ENCODE measurements at regions not wholly inside any gene's neighbourhood (a gene's known extent, or its start where the extent isn't known, plus 50 kb on each side); places are given as distances from the start of the nearest gene placed in this dataset.

DNA sequence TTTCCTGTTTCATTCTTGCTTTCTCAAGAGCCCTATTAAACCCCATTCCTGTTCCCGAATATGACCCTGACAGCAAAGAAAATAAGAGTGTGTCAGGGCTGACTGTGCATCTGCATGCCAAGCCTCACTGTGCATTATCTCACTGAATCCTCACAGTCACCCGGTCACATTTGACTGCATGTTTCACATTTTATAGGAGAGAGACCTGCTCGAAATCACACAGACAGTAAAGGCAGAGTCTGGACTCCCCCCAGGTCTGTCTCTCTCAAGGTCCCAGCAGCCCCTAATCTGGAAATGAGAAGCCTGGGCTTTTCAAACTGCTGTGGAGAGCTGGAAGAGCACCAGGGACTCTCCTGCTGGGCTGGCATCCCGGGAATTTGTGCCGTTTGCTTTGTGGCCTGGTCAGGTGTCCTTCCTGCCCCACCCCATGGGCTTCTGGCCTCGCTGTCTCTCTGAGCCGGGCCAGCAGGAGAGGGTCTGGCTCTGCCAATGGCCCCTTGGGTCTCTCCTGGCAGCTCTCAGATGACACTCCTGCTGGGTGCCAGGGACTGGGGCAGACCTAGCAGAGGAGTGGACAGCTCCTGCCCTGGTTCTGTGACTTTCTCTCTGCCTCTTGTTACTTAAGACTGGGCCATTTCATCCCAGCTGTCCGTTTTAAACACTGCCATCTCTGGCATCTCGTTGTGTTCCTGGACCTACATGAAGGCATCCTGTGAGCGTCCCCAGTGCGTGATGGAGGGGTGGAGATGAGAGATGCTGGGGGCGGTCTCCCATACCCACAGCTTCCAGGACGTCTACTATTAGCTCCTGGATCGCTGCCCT is 173.6 kb downstream of the ARHGAP12 start:
- Histone ChIP-seq H3K27me3 (ENCODE audit: control insufficient read depth, insufficient read depth, low read length) (no peaks in the 10 kb centered on the region), H3K36me3 (ENCODE audit: control insufficient read depth, insufficient read depth, low read length) (no peaks in the 10 kb centered on the region), H3K4me1 (ENCODE audit: control insufficient read depth, insufficient read depth, low read length) (peaks cover 11% of the 10 kb centered on the region), H3K9ac (ENCODE audit: low read length) (no peak overlapping the region), H3K4me3 (ENCODE audit: low read length) (no peak overlapping the region), H3K27ac (ENCODE audit: low read depth, low read length) (no peak overlapping the region)

DNA sequence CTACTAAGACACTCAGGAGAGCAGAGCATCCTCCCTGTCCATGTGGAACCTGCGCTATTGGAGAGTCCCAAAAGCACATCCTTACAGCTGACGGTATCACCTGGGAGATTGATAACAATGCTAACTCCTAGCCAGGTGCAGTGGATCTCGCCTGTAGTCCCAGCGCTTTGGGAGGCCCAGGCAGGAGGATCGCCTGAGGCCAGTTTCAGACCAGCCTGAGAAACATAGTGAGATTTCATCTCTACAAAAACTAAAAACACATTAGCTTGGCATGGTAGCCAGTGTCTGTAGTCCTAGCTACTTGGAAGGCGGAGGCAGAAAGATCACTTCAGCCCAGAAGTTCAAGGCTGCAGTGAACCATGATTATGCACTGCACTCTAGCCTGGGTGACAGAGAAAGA is 174.9 kb downstream of the ARHGAP12 start:
- Histone ChIP-seq H3K4me1 (ENCODE audit: control insufficient read depth, insufficient read depth, low read length) (peaks cover 20% of the 10 kb centered on the region), H3K4me3 (ENCODE audit: low read length) (no peak overlapping the region), H3K36me3 (ENCODE audit: control insufficient read depth, insufficient read depth, low read length) (no peaks in the 10 kb centered on the region), H3K27me3 (ENCODE audit: control insufficient read depth, insufficient read depth, low read length) (no peaks in the 10 kb centered on the region), H3K27ac (ENCODE audit: low read depth, low read length) (no peak overlapping the region), H3K9ac (ENCODE audit: low read length) (no peak overlapping the region)

DNA sequence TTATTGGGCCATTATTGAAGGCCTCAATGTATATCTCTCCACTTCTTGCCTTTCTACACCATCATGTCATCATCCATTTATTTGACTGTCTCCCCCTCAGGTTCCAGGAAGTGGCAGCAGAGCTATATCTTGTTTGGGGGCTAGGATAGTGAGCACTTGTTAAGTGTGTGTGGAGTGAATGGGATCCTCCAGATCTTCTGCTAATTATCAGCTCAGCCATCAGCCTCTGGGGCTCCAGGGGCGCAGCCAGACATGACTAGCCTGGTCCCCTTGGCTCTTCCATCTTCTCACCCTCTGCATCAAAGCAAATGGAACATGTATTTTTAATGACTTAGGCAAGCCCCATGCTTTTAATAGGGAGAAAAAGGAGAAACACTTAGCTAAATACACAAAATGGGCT is 176.5 kb downstream of the ARHGAP12 start:
- H3K36me3 ChIP-seq (ENCODE audit: control insufficient read depth, insufficient read depth, low read length): no peaks in the 10 kb centered on the region
- no peaks in the 10 kb centered on the region for H3K27me3 ChIP-seq (ENCODE audit: control insufficient read depth, insufficient read depth, low read length)
- H3K27ac ChIP-seq (ENCODE audit: low read depth, low read length): no peak overlapping the region
- no peak overlapping the region for H3K4me3 ChIP-seq (ENCODE audit: low read length)
- H3K9ac ChIP-seq (ENCODE audit: low read length): no peak overlapping the region
- H3K4me1 ChIP-seq (ENCODE audit: control insufficient read depth, insufficient read depth, low read length): peaks cover 16% of the 10 kb centered on the region

DNA sequence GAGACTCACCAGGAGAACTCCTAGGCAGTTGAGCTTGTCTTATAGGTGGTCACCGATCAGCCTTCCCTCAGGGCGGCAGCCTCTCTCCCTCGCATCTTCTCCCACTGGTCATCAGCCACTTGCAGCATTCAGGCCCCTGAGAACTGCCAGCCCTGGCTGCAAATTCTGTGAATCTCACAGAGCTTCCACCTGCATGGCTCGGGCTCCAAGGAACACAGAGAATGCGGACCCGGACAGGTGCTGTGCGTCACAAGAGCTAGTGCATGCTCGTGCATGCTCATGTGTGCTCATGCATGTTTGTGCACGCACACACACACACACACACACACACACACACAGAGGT is 176.9 kb downstream of the ARHGAP12 start:
- no peak overlapping the region for H3K9ac ChIP-seq (ENCODE audit: low read length)
- H3K4me1 ChIP-seq (ENCODE audit: control insufficient read depth, insufficient read depth, low read length): peaks cover 16% of the 10 kb centered on the region
- no peak overlapping the region for H3K27ac ChIP-seq (ENCODE audit: low read depth, low read length)

DNA sequence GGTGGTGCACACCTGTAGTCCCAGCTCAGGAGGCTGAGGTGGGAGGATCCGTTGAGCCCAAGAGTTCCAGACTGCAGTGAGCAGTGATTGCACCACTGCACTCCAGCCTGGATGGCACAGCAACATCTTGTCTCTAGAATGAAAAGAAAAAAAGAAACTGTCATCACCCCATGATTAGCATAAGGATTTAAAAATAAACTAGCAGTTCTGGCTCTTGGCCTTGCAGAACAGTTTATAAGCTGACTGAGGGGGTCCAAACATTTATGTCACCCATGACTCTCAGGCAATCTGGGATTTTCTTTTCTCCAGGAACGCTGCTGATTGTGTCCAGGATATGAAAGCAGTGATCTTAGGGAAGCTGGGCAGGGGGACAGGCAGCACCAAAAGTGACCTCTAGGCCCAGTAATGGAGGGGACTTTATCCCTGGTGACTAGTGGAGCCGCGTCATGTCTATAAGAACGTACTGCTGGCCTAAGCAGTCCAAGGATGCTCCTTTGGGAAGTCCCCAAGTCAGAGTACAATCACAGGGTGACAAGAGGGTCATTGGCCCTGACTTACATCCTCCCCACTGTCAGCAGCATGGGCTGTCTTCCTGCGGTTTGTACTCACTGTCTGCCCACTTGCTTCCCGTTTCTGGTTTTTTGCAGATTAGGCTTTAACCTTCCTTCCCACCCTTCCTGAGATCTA is 177.4 kb downstream of the ARHGAP12 start:
- no peaks in the 10 kb centered on the region for H3K27me3 ChIP-seq (ENCODE audit: control insufficient read depth, insufficient read depth, low read length)
- no peak overlapping the region for H3K27ac ChIP-seq (ENCODE audit: low read depth, low read length)
- peaks cover 16% of the 10 kb centered on the region for H3K4me1 ChIP-seq (ENCODE audit: control insufficient read depth, insufficient read depth, low read length)
- no peaks in the 10 kb centered on the region for H3K36me3 ChIP-seq (ENCODE audit: control insufficient read depth, insufficient read depth, low read length)
- no peak overlapping the region for H3K9ac ChIP-seq (ENCODE audit: low read length)
- no peak overlapping the region for H3K4me3 ChIP-seq (ENCODE audit: low read length)

More for the DNA sequence above, 176.9 kb downstream of the ARHGAP12 start:
- Histone ChIP-seq H3K27me3 (ENCODE audit: control insufficient read depth, insufficient read depth, low read length) (no peaks in the 10 kb centered on the region), H3K4me3 (ENCODE audit: low read length) (no peak overlapping the region), H3K36me3 (ENCODE audit: control insufficient read depth, insufficient read depth, low read length) (no peaks in the 10 kb centered on the region)

DNA sequence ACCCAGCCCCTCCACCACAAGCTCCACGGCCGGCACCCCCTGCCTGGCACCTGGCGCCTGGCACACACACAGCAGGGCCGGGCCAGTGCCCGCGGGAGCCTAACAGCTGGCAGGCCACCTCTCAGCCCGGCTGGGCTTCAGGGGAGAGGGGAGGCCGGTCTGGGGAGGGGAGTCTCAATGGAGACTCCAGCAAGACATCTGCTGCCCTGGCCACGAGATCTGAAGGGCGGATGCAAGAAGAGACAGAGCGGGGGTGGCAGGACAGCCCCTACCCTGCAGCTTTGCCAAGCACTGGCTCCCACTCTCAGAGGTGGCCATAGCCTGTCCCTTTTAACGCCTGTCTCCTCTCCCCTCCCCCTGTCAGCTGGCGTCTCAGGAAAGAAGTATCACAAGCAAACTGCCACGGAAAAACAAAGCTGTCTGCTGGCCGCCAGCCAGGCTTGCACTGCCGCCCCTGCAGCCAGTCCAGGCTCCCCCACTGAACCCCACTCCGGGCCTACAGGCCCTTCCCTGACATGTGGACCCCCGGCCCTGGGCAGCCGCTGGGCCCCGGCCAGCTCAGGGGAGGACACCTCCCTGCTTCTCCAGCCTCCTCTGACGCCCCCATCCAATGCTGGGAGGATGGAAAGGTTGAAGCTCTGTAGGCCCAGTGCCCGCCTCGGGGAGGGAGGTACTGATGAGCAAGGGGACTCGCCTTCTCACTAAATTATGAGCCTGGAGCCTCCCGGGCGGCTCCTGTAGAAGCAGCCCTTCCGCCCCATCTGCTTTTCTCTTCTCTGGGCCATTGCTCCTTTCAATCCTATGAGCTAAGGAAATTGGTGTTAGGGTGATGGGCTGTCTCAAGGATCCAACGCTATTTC is 178.4 kb downstream of the ARHGAP12 start:
- H3K27me3 ChIP-seq (ENCODE audit: control insufficient read depth, insufficient read depth, low read length): no peaks in the 10 kb centered on the region
- peak overlapping the region; percentile 52 for H3K27ac ChIP-seq (ENCODE audit: low read depth, low read length)
- peaks cover 16% of the 10 kb centered on the region for H3K4me1 ChIP-seq (ENCODE audit: control insufficient read depth, insufficient read depth, low read length)
- no peak overlapping the region for H3K9ac ChIP-seq (ENCODE audit: low read length)
- peak overlapping the region; percentile 35 for H3K4me3 ChIP-seq (ENCODE audit: low read length)
- H3K36me3 ChIP-seq (ENCODE audit: control insufficient read depth, insufficient read depth, low read length): no peaks in the 10 kb centered on the region

DNA sequence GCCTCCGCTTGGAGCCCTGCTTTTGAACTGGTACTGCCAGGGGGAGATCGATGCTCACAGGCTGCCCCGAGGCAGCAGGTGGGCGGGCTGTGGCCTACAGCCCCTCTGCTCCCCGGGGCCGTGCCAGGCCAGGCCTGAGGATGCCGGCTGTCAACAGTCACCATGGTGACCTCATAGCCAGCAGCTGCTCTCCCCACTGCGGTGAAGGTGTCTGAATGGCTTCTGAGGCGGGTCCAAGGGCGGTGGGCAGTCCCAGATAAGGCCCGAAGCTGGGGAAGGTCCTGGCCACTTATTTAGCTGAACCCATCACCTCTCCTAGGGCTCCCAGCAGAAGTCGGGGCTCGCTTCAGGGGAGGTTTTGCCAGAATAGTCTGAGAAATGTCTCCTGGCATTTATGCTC is 179.3 kb downstream of the ARHGAP12 start:
- Histone ChIP-seq H3K9ac (ENCODE audit: low read length) (no peak overlapping the region), H3K4me1 (ENCODE audit: control insufficient read depth, insufficient read depth, low read length) (peaks cover 16% of the 10 kb centered on the region), H3K27me3 (ENCODE audit: control insufficient read depth, insufficient read depth, low read length) (no peaks in the 10 kb centered on the region), H3K36me3 (ENCODE audit: control insufficient read depth, insufficient read depth, low read length) (no peaks in the 10 kb centered on the region), H3K4me3 (ENCODE audit: low read length) (no peak overlapping the region), H3K27ac (ENCODE audit: low read depth, low read length) (no peak overlapping the region)

DNA sequence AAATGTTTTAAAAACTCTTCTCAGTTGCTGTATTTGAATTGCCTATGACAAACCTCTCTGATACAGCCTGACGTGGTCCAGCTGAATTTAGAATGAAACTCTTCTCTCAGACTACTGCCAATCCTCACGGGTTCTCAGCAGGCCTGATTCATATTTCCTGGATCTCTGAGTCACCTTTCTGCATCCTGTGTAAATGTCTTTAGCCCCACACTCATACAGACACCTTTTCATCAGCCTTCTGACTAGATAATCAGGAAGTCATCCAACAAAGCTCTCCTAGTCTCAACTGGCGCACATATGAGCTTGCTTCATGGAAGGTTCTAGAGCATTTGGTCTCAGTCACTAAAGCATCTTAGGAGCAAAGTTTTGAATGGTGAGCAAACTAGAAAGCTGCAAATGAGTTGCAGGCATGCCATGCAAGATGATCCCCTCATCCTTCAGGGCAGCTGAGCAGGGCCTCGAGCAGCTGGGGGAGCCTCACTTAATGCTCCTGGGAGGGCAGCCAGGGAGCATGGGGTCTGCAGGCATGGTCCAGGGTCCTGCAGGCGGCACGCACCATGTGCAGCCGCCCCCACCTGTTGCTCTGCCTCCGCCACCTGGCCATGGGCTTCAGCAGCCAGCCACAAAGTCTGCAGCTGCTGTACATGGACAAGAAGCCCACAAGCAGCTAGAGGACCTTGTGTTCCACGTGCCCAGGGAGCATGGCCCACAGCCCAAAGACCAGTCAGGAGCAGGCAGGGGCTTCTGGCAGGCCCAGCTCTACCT is 182.8 kb downstream of the ARHGAP12 start:
- H3K4me3 ChIP-seq (ENCODE audit: low read length): no peak overlapping the region
- H3K36me3 ChIP-seq (ENCODE audit: control insufficient read depth, insufficient read depth, low read length): no peaks in the 10 kb centered on the region
- H3K4me1 ChIP-seq (ENCODE audit: control insufficient read depth, insufficient read depth, low read length): peaks cover 16% of the 10 kb centered on the region
- H3K9ac ChIP-seq (ENCODE audit: low read length): no peak overlapping the region
- H3K27me3 ChIP-seq (ENCODE audit: control insufficient read depth, insufficient read depth, low read length): no peaks in the 10 kb centered on the region
- no peak overlapping the region for H3K27ac ChIP-seq (ENCODE audit: low read depth, low read length)

DNA sequence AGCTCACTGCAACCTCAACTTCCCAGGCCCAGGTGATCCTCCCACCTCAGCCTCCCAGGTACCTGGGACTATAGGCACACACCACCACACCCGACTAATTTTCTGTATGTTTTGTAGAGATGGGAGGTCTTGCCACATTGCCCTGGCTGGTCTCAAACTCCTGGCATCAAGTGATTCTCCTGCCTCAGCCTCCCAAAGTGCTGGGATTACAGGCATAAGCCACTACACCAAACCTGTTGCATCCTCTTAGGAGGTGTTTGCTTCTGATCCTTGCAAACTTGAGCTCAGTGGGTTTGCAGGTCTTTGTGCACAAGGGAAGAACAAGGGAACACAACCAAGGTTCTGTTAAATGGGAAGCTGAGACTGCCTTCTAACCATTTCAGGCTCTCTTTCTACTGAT is 184.6 kb downstream of the ARHGAP12 start:
- Histone ChIP-seq H3K4me1 (ENCODE audit: control insufficient read depth, insufficient read depth, low read length) (no peaks in the 10 kb centered on the region), H3K4me3 (ENCODE audit: low read length) (no peak overlapping the region), H3K27me3 (ENCODE audit: control insufficient read depth, insufficient read depth, low read length) (no peaks in the 10 kb centered on the region), H3K27ac (ENCODE audit: low read depth, low read length) (no peak overlapping the region), H3K36me3 (ENCODE audit: control insufficient read depth, insufficient read depth, low read length) (no peaks in the 10 kb centered on the region), H3K9ac (ENCODE audit: low read length) (no peak overlapping the region)

DNA sequence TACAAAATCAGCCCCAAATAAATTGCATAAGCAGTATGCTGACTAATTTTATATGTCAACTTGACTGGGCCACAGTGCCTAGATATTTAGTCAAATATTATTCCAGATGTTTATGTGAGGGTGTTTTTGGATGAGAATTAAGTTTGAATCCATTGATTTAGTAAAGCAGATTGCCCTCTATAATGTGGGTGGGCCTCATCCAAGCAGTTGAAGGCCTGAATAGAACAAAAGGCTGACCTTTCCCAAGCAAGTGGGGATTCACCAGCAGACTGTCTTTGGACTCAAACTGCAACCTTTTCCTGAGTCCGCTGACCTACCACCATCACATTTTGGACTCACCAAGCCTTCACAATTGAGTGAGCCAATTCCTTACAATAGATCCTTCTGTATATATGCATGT is 186.4 kb downstream of the ARHGAP12 start:
- no peak overlapping the region for H3K27ac ChIP-seq (ENCODE audit: low read depth, low read length)
- no peak overlapping the region for H3K4me3 ChIP-seq (ENCODE audit: low read length)
- H3K36me3 ChIP-seq (ENCODE audit: control insufficient read depth, insufficient read depth, low read length): no peaks in the 10 kb centered on the region
- H3K4me1 ChIP-seq (ENCODE audit: control insufficient read depth, insufficient read depth, low read length): no peaks in the 10 kb centered on the region
- H3K9ac ChIP-seq (ENCODE audit: low read length): no peak overlapping the region
- no peaks in the 10 kb centered on the region for H3K27me3 ChIP-seq (ENCODE audit: control insufficient read depth, insufficient read depth, low read length)

DNA sequence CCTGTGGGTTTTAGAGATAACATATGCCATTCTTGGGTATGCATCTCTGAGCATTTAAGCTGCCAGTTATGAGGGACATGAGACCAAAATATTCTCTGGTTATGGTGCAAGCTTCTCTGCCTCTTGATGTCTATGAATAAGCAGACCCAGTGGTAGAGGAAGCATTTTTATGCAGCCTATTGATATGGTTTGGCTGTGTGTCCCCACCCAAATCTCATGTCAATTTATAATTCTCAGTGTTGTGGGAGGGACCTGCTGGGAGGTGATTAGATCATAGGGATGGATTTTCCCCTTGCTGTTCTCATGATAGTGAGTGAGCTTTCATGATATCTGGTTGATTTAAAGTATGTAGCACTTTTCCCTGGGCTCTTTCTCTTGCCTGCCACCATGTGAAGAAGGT is 187.2 kb downstream of the ARHGAP12 start:
- Histone ChIP-seq H3K4me3 (ENCODE audit: low read length) (no peak overlapping the region), H3K4me1 (ENCODE audit: control insufficient read depth, insufficient read depth, low read length) (no peaks in the 10 kb centered on the region), H3K27ac (ENCODE audit: low read depth, low read length) (no peak overlapping the region), H3K9ac (ENCODE audit: low read length) (no peak overlapping the region), H3K27me3 (ENCODE audit: control insufficient read depth, insufficient read depth, low read length) (no peaks in the 10 kb centered on the region), H3K36me3 (ENCODE audit: control insufficient read depth, insufficient read depth, low read length) (no peaks in the 10 kb centered on the region)

DNA sequence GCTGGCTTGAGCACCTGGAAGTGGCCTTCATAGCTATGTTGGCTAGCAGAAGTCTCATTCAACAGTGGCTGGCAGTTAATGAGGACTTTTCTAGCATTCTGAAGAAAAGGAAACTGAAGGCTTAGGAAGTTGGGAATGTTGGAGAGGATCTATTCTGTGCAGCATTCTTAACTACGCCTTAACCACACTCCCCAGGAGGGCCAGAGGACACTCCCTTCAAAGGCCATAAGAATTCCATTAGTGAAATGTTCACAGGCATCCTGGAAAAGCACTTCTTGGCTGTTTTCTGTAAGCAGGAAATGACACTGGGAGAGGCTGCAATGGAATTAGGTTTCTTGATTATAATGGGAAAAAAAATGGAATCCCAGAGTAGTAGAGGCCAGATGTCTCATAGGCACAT is 188.9 kb downstream of the ARHGAP12 start:
- H3K4me3 ChIP-seq (ENCODE audit: low read length): no peak overlapping the region
- H3K9ac ChIP-seq (ENCODE audit: low read length): no peak overlapping the region
- no peak overlapping the region for H3K27ac ChIP-seq (ENCODE audit: low read depth, low read length)
- H3K36me3 ChIP-seq (ENCODE audit: control insufficient read depth, insufficient read depth, low read length): no peaks in the 10 kb centered on the region
- no peaks in the 10 kb centered on the region for H3K27me3 ChIP-seq (ENCODE audit: control insufficient read depth, insufficient read depth, low read length)
- no peaks in the 10 kb centered on the region for H3K4me1 ChIP-seq (ENCODE audit: control insufficient read depth, insufficient read depth, low read length)

All from rectal smooth muscle tissue (tissue), 1 donor.